Hematopoietic multipotent progenitor cell treated with erythropoietin and hydrocortisone succinate and interleukin-3 and kit ligand, for 8 days (in vitro differentiated cells): ENCODE measurements at regions not wholly inside any gene's neighbourhood (a gene's known extent, or its start where the extent isn't known, plus 50 kb on each side); places are given as distances from the start of the nearest gene placed in this dataset.
"Not testable (repeated sequence)": the region's sequence is repeated elsewhere in the genome, so short reads cannot be mapped to it uniquely, and the experiment has no call there.

ENCODE experiments used
- DNase-seq: peaks from one replicate; pipeline ENCODE4 v3.0.0-alpha.2; 2015

GRCh38 chr9:135299239-135299590 lies 180.4 kb upstream of the PPP1R26 start:
- no peak for DNase-seq

- no peak for DNase-seq
These were observed 179.8 kb upstream of the PPP1R26 start for GRCh38 chr9:135299651-135300345.

DNA sequence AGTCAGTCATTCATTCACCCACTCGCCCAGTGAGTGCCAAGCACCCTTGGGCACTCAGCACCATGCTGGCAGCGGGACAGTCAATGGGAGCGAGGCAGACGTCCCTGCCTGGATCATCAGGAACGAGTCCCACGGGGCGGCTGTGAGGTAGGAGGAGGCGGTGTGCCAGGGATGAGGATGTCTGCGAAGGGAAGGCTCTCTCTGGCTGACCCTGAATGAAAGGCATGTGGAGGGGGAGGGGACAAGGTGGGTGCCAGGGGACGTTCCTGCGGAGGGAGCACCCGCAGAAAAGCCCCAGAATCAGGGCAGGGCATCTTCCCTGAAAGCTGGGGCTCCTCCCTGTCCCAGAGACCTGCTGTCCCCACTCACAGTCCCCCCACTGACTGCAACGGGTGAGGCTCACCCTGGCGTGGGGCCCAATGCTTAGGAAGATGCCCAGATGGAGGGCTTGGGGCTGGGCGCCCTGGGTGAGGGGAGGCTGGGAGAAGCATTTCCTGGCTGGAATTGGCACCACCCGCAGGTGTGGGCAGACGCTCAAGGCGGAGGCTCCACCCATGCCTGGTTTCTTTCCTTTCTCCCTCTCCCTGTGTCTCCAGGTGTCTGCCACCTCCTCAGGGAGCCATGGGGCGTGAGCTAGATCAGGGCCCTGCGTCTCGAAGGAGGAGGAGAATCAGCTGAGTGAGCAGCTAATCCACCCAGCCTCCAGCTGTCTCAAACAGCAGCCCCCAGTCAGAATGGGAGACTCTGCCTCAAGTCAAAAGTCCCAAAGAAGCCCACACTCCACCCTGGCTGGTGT lies 179.0 kb upstream of the PPP1R26 start:
- DNase-seq = no peak

DNA sequence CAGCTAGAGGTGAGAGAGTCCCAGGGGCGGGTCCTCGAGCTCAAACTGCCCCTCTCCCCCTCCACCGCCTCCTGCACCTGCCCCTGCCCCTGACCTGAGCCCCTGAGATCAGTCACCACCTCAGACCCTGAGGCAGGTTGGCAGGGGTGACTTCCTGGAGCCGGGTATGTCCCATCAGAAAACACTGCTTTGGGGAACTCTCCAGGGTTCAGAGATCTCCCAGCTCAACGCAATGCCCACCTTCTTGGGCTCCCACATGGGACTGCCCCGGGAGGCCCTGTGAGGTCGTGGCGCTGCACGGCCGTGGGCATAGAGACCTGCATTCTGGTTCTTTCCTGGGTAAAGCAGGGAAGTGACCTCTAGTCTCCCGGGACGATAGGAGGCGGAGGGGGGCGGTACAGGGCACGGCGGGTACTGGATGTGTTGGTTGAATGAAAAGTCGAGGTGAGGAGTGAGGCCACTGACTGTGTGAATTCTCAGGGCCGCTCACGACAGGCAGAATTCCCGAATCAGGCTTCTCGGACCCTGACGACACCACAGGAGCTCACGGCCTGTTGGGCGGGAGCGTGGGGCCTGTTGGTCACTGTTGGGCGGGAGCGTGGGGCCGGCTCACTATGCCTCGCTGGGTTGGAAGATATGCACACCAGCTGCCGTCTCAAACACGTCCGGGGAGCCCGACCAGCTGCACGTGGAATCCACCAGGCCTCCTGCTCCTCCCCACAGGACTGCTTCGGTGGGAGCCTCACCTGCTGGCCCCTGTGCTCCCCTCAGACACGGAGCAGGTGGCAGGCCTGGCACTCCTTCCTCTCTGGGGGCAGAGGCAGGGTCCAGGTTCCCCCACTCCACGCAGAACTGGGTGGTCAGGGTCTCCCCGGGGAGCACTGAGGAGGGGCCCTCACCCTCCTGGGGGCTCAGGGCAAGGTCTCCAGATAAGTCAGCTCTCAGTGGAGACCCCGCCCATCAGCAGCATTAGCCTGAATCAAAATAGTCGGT lies 178.0 kb upstream of the PPP1R26 start:
- no peak for DNase-seq

DNA sequence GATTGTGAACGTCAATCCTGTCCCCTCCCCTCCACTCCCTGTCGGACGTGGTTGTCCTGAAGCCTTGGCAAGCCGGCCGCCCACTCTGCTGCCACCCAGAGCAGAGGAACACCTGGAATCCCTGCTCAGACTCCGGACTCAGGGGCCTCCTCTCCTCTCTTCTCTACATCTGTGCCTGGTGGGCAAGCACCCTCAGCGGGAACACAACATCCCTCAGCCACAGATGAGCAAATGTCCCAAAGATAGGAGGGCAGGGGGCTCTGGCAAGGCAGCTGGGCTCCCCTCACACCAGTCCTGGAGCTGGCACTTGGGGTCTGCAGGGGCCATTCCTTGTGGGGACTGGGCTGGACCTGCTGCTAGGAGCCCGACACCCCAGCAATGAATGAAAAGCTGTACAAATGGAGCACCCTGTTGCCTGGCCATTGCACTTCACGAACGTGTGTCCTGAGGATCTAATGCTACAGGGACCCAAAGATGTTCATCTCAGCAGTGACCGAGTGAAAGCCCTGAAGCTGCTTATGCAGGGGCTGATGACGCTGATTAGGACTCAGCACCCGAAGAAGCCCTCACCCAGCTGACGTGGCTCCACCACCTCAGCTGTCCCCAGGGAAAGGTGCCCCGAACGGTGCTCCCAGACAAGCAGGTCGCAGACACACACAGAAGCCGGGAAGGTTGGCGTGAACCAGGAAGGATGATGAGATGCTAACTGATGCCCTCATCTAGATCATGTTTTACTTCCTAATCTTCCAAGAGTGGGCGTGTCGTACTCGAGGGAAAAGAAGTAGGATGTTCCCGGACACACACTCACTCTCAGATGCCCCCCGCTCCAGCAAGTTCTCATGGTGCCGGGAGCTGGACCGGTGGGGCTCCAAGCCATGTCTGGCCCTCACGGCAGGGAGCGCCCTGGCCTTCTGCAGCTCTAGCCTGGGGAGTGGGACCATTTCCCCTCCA lies 177.0 kb upstream of the PPP1R26 start:
- no peak for DNase-seq

- DNase-seq = no peak
These were observed 176.3 kb upstream of the PPP1R26 start for GRCh38 chr9:135303280-135303647.

DNA sequence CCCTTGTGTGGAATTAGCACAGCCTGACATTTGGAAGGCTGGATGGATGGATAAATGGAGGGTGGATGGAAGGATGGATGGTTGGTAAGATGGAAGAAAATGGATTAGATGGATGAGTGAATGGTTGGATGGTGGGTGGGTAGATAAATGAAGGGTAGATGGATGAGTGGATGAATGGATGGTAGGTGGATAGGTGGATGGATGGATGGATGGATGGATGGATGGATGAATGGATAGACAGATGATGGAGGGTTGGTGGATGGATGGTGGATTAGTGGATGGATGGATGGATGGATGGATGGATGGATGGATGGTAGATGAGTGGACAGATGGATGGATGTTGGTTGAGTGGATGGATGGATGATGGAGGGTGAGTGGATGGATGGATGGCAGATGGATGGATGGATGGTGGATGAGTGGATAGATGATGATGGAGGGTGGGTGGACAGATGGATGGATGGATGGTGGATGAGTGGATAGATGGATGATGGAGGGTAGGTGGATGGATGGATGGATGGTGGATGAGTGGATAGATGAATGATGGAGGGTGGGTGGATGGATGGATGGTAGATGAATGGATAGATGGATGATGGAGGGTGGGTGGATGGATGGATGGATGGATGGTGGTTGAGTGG lies 175.6 kb upstream of the PPP1R26 start:
- no peak for DNase-seq

DNA sequence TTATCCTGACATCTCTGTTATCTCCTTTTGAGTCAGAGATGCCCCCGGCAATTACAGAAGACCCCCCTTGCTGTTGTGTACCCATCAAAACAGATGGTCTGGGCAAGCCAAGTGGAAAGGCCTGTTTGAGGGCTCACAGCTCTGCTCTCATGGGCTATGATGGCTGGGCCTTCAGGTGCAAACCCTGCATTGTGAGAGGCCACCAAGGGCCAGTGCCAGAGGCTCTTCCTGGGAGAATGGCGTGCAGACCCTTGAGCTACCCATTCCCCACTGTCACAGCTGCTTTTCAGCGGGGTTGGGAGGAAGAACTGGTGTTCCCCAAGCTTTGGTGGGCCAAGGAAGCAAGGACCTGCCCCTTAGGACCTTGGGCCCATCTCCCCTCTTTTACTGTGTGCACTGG lies 174.7 kb upstream of the PPP1R26 start:
- no peak for DNase-seq

- DNase-seq = no peak
These were observed 173.9 kb upstream of the PPP1R26 start for GRCh38 chr9:135305546-135306180.

GRCh38 chr9:135306699-135307098 lies 172.9 kb upstream of the PPP1R26 start:
- DNase-seq = no peak

DNA sequence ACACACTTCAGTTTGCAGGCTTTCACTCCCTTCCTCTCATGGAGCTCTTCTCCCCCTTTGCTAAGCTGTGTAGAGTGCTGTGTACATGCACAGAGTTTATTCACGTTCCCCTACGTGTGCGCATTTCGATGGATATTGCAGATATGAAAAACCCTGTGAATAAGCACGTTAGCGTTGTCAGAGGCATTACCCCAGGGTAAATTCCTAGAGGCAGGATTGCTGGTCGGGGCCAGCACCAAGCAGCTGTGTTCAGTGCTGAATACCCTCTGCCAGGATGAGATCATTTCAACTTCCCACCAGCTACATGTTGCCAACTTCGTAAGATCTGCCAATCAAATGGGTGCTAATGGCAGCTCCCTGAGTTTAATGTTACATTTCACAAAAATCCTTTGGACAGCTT lies 172.3 kb upstream of the PPP1R26 start:
- DNase-seq = no peak

GRCh38 chr9:135307919-135308318 lies 171.7 kb upstream of the PPP1R26 start:
- not testable (repeated sequence) for DNase-seq

GRCh38 chr9:135308821-135309762 lies 170.5 kb upstream of the PPP1R26 start:
- no peak for DNase-seq

GRCh38 chr9:135309763-135310125 lies 169.8 kb upstream of the PPP1R26 start:
- DNase-seq = no peak

DNA sequence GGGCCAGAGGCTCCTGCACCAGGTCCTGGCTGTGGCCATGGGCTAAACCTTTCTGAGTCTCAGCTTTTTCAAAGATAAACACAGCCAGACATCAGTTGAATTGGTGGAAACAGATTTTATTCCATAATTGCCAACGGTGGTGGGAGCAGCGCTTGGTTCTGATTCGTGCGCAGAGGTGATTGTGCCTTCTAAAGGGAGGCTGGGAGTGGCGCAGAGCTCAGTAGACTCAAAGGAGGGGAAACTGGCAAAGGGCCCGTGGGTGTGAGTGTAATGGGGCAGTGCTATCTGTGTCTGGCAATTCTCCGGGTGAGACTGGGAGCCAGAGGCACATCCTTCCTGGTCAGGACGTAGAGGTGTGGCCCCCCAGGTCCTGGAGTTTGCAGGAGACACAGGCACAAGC lies 169.4 kb upstream of the PPP1R26 start:
- no peak for DNase-seq

GRCh38 chr9:135315572-135315971 lies 164.0 kb upstream of the PPP1R26 start:
- no peak for DNase-seq

DNA sequence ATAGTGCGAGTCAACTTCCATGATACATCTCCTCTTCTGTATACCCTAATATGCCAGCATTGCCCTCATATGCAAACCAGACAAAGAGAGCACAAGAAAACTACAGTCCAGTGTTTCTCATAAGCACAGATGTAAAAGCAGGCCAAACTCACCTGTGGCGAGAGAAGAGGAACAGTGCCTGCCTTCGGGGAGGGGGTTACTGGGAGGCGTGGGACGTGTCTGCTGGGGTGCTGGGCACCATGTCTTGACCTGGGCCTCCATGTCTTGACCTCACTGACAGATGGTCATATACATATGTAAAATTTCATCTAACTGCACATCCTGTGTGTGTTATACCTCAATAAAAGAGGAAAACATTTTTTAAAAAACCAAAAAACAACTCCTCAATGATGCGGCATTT lies 159.3 kb upstream of the PPP1R26 start:
- DNase-seq = no peak

DNA sequence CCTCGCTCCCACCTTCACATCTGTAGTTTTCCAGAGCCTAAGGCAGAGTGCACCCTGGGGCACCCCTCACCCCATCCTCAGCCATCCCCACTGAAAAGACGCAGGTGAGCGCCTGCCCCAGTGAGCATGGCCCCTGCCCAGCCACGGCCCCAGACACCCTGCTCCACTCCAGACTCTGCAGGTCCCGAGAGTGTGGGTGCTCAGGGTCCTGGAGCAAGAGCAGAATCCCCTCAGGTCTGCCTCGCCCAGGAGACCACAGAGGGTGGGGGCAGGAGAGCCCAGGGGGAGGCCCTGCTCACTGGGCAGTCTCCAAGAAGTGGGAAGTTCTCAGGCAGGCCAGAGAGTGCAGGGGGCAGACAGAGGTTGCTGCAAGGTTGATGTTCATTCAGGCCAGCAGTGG lies 158.6 kb upstream of the PPP1R26 start:
- no peak for DNase-seq

- DNase-seq = no peak
These were observed 158.0 kb upstream of the PPP1R26 start for GRCh38 chr9:135321580-135321979.

DNA sequence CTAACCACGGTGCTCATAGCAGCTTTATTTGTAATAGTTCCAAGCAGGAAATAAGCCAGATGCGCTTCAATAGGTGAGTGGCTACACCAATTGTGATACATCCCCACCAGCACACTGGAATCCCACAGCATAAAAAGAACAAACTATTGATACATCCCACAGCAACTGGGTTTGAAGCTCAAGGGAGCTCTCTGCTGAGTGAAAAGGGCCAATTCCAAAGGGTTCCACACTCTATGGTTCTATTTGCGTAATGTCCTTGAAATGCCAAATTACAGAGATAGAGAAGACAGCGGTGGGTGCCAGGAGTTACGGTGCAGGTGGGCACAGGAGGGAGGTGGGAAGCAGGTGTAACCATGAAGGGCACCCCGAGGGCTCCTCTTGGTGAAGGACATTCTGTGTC lies 155.3 kb upstream of the PPP1R26 start:
- no peak for DNase-seq
